ENCODE measurements at regions not wholly inside any gene's neighbourhood (a gene's known extent, or its start where the extent isn't known, plus 50 kb on each side); places are given as distances from the start of the nearest gene placed in this dataset.
A peak's percentile ranks its signal among the peaks of the same experiment; 100 is the strongest.
"Not testable (repeated sequence)": the region's sequence is repeated elsewhere in the genome, so short reads cannot be mapped to it uniquely, and the experiment has no call there.

GRCh38 chr2:64742678-64743077 is 89.0 kb upstream of the SERTAD2 start:
- no peak for DNase-seq (ENCODE audit: low read depth in 3 of 3, low spot score in 1 of 3)

GRCh38 chr2:64743739-64744330 is 90.1 kb upstream of the SERTAD2 start:
- no peak for DNase-seq (ENCODE audit: low read depth in 3 of 3, low spot score in 1 of 3)

- no peak for DNase-seq (ENCODE audit: low read depth in 3 of 3, low spot score in 1 of 3)
Observed at GRCh38 chr2:64745562-64745961, 91.8 kb upstream of the SERTAD2 start.

- DNase-seq (ENCODE audit: low read depth in 3 of 3, low spot score in 1 of 3) = not testable (repeated sequence)
Observed at GRCh38 chr2:64747690-64748091, 94.0 kb upstream of the SERTAD2 start.

- DNase-seq (ENCODE audit: low read depth in 3 of 3, low spot score in 1 of 3) = no peak
Observed at GRCh38 chr2:64748147-64748546, 94.4 kb upstream of the SERTAD2 start.

GRCh38 chr2:64748561-64748960 is 94.8 kb upstream of the SERTAD2 start:
- DNase-seq (ENCODE audit: low read depth in 3 of 3, low spot score in 1 of 3) = no peak

- no peak for DNase-seq (ENCODE audit: low read depth in 3 of 3, low spot score in 1 of 3)
Observed at GRCh38 chr2:64749446-64749845, 95.7 kb upstream of the SERTAD2 start.

GRCh38 chr2:64750001-64750816 is 96.5 kb upstream of the SERTAD2 start:
- peak in 1 of 3 donors; percentile 25 for DNase-seq (ENCODE audit: low read depth in 3 of 3, low spot score in 1 of 3)

- DNase-seq (ENCODE audit: low read depth in 3 of 3, low spot score in 1 of 3) = peak; percentile 88 to 96 (median 95)
Observed at GRCh38 chr2:64750817-64751285, 97.1 kb upstream of the SERTAD2 start.

GRCh38 chr2:64751286-64752260 is 97.9 kb upstream of the SERTAD2 start:
- DNase-seq (ENCODE audit: low read depth in 3 of 3, low spot score in 1 of 3) = no peak

- no peak for DNase-seq (ENCODE audit: low read depth in 3 of 3, low spot score in 1 of 3)
Observed at GRCh38 chr2:64753399-64753798, 99.7 kb upstream of the SERTAD2 start.

- no peak for DNase-seq (ENCODE audit: low read depth in 3 of 3, low spot score in 1 of 3)
Observed at GRCh38 chr2:64754570-64754969, 100.9 kb upstream of the SERTAD2 start.

GRCh38 chr2:64757126-64757525 is 103.4 kb upstream of the SERTAD2 start:
- DNase-seq (ENCODE audit: low read depth in 3 of 3, low spot score in 1 of 3) = no peak

GRCh38 chr2:64760128-64760527 is 106.4 kb upstream of the SERTAD2 start:
- DNase-seq (ENCODE audit: low read depth in 3 of 3, low spot score in 1 of 3) = no peak

GRCh38 chr2:64762301-64762997 is 108.7 kb upstream of the SERTAD2 start:
- no peak for DNase-seq (ENCODE audit: low read depth in 3 of 3, low spot score in 1 of 3)

- DNase-seq (ENCODE audit: low read depth in 3 of 3, low spot score in 1 of 3) = no peak
Observed at GRCh38 chr2:64763126-64763525, 109.4 kb upstream of the SERTAD2 start.

GRCh38 chr2:64765160-64765805 is 111.6 kb upstream of the SERTAD2 start:
- no peak for DNase-seq (ENCODE audit: low read depth in 3 of 3, low spot score in 1 of 3)

- no peak for DNase-seq (ENCODE audit: low read depth in 3 of 3, low spot score in 1 of 3)
Observed at GRCh38 chr2:64766841-64767669, 113.3 kb upstream of the SERTAD2 start.

- DNase-seq (ENCODE audit: low read depth in 3 of 3, low spot score in 1 of 3) = peak; percentile 36 to 60 (median 50)
Observed at GRCh38 chr2:64767670-64768468, 114.2 kb upstream of the SERTAD2 start.

Data from stimulated activated CD4-positive, alpha-beta T cell treated with anti-CD3 and anti-CD28 coated beads, TNF-alpha, amount 100 ng/mL, for 1 hour (primary cell).